ENCODE measurements at regions not wholly inside any gene's neighbourhood (a gene's known extent, or its start where the extent isn't known, plus 50 kb on each side); places are given as distances from the start of the nearest gene placed in this dataset.

- no peak for TF ChIP-seq EP300 (IDR thresholded peaks at IDR 0.05)
- no peak for TF ChIP-seq POLR2A (IDR thresholded peaks at IDR 0.05; ENCODE audit: low read depth)
- no peak for TF ChIP-seq POLR2AphosphoS5 (IDR thresholded peaks at IDR 0.05)
- no peak for TF ChIP-seq CTCF (IDR thresholded peaks at IDR 0.05)
- Histone ChIP-seq H3K36me3 (no peaks in the 10 kb centered on the region), H3K4me1 (no peaks in the 10 kb centered on the region), H3K27me3 (no peaks in the 10 kb centered on the region), H3K4me3 (no peak overlapping the region), H3K27ac (replicated peaks in 1 of 4) (no peak overlapping the region), H3K9me3 (no peaks in the 10 kb centered on the region)
- DNase-seq (ENCODE audit: extremely low spot score) = no peak
- intact Hi-C loops (cut with DNase I) = no loop called here
- WGBS = 81% methylated on average over 4 of the region's 4 CpGs
Measured at GRCh38 chrX:125170459-125170858, 149.2 kb upstream of the TEX13C start.

- DNase-seq (ENCODE audit: extremely low spot score) = no peak
- no peaks in the 10 kb centered on the region for H3K9me3 ChIP-seq
- intact Hi-C loops (cut with DNase I) = no loop called here
- no peaks in the 10 kb centered on the region for H3K27me3 ChIP-seq
- H3K36me3 ChIP-seq = no peaks in the 10 kb centered on the region
- TF ChIP-seq EP300 (IDR thresholded peaks at IDR 0.05) = no peak
- TF ChIP-seq POLR2A (IDR thresholded peaks at IDR 0.05; ENCODE audit: low read depth) = no peak
- no peak for TF ChIP-seq CTCF (IDR thresholded peaks at IDR 0.05)
- no peak for TF ChIP-seq POLR2AphosphoS5 (IDR thresholded peaks at IDR 0.05)
- H3K27ac ChIP-seq (replicated peaks in 1 of 4) = no peak overlapping the region
- 67% methylated on average over 5 of the region's 5 CpGs for WGBS
- H3K4me3 ChIP-seq = no peak overlapping the region
- no peaks in the 10 kb centered on the region for H3K4me1 ChIP-seq
Measured at GRCh38 chrX:125172531-125172930, 147.1 kb upstream of the TEX13C start.

- WGBS = 50% methylated on average over 1 of the region's 1 CpG
- Histone ChIP-seq H3K36me3 (no peaks in the 10 kb centered on the region), H3K27me3 (no peaks in the 10 kb centered on the region), H3K4me1 (no peaks in the 10 kb centered on the region), H3K9me3 (no peaks in the 10 kb centered on the region), H3K27ac (replicated peaks in 1 of 4) (no peak overlapping the region), H3K4me3 (no peak overlapping the region)
- intact Hi-C loops (cut with DNase I) = no loop called here
- no peak for TF ChIP-seq POLR2A (IDR thresholded peaks at IDR 0.05; ENCODE audit: low read depth)
- TF ChIP-seq CTCF (IDR thresholded peaks at IDR 0.05) = no peak
- no peak for TF ChIP-seq EP300 (IDR thresholded peaks at IDR 0.05)
- no peak for TF ChIP-seq POLR2AphosphoS5 (IDR thresholded peaks at IDR 0.05)
- DNase-seq (ENCODE audit: extremely low spot score) = no peak
Measured at GRCh38 chrX:125175991-125176584, 143.6 kb upstream of the TEX13C start.

- no peak for TF ChIP-seq POLR2A (IDR thresholded peaks at IDR 0.05; ENCODE audit: low read depth)
- no peak for TF ChIP-seq EP300 (IDR thresholded peaks at IDR 0.05)
- TF ChIP-seq CTCF (IDR thresholded peaks at IDR 0.05) = no peak
- TF ChIP-seq POLR2AphosphoS5 (IDR thresholded peaks at IDR 0.05) = no peak
- intact Hi-C loops (cut with DNase I) = no loop called here
- H3K27me3 ChIP-seq = no peaks in the 10 kb centered on the region
- peaks cover 0 to 4% (median 0%) of the 10 kb centered on the region in 4 donors for H3K4me1 ChIP-seq
- no peak overlapping the region for H3K4me3 ChIP-seq
- no peak overlapping the region for H3K27ac ChIP-seq (replicated peaks in 1 of 4)
- 77% methylated on average over 4 of the region's 4 CpGs for WGBS
- no peak for DNase-seq (ENCODE audit: extremely low spot score)
- no peaks in the 10 kb centered on the region for H3K9me3 ChIP-seq
- H3K36me3 ChIP-seq = no peaks in the 10 kb centered on the region
Measured at GRCh38 chrX:125193921-125194320, 125.8 kb upstream of the TEX13C start.

GRCh38 chrX:125198546-125198945 lies 121.1 kb upstream of the TEX13C start:
- DNase-seq (ENCODE audit: extremely low spot score) = no peak
- Histone ChIP-seq H3K4me1 (no peaks in the 10 kb centered on the region), H3K4me3 (no peak overlapping the region), H3K27ac (replicated peaks in 1 of 4) (no peak overlapping the region), H3K36me3 (no peaks in the 10 kb centered on the region), H3K9me3 (no peaks in the 10 kb centered on the region), H3K27me3 (no peaks in the 10 kb centered on the region)
- TF ChIP-seq POLR2AphosphoS5 (IDR thresholded peaks at IDR 0.05) = no peak
- no peak for TF ChIP-seq POLR2A (IDR thresholded peaks at IDR 0.05; ENCODE audit: low read depth)
- no peak for TF ChIP-seq CTCF (IDR thresholded peaks at IDR 0.05)
- no peak for TF ChIP-seq EP300 (IDR thresholded peaks at IDR 0.05)
- intact Hi-C loops (cut with DNase I) = no loop called here
- WGBS = 45% methylated on average over 1 of the region's 1 CpG
